ENCODE measurements at regions not wholly inside any gene's neighbourhood (a gene's known extent, or its start where the extent isn't known, plus 50 kb on each side); places are given as distances from the start of the nearest gene placed in this dataset.
"Not testable (repeated sequence)": the region's sequence is repeated elsewhere in the genome, so short reads cannot be mapped to it uniquely, and the experiment has no call there.

DNA sequence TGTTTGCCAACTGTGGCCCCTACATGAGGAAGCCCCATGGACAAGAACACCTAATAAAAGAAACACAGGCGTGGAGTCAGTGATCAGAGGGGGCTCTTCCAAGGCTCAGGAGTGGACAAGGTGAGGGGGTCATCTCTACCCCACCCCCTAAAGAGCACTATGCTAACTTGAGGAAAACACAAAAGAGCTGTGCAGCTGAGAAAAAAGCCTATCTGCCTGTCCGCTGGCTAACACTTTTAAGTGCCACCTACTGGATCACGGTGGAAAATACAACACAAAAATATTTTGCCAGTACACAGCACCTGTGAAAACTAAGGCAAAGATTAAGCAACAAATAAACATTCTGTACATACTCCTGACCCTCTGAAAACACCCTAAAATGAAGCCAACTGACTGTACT, 53.1 kb upstream of the COBL start:
- no peaks in the 10 kb centered on the region for H3K4me1 ChIP-seq (ENCODE audit: insufficient read depth, poor library complexity, severe bottlenecking)
- H3K9me3 ChIP-seq (ENCODE audit: severe bottlenecking): no peaks in the 10 kb centered on the region
- DNase-seq (ENCODE audit: low spot score): no peak
- H3K27me3 ChIP-seq (ENCODE audit: insufficient read depth, poor library complexity, severe bottlenecking): no peaks in the 10 kb centered on the region
- ATAC-seq (ENCODE audit: low read depth): peak; percentile 43; the same call in 1 of the 3 replicates
- no peaks in the 10 kb centered on the region for H3K36me3 ChIP-seq (ENCODE audit: low read depth)
- TF ChIP-seq, protein P1, sequence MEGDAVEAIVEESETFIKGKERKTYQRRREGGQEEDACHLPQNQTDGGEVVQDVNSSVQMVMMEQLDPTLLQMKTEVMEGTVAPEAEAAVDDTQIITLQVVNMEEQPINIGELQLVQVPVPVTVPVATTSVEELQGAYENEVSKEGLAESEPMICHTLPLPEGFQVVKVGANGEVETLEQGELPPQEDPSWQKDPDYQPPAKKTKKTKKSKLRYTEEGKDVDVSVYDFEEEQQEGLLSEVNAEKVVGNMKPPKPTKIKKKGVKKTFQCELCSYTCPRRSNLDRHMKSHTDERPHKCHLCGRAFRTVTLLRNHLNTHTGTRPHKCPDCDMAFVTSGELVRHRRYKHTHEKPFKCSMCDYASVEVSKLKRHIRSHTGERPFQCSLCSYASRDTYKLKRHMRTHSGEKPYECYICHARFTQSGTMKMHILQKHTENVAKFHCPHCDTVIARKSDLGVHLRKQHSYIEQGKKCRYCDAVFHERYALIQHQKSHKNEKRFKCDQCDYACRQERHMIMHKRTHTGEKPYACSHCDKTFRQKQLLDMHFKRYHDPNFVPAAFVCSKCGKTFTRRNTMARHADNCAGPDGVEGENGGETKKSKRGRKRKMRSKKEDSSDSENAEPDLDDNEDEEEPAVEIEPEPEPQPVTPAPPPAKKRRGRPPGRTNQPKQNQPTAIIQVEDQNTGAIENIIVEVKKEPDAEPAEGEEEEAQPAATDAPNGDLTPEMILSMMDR (IDR thresholded peaks at IDR 0.05; ENCODE audit: poor library complexity, severe bottlenecking): peak; percentile 44
- no peak overlapping the region for H3K4me3 ChIP-seq (ENCODE audit: severe bottlenecking)
- no peak overlapping the region for H3K27ac ChIP-seq (ENCODE audit: poor library complexity, severe bottlenecking)

DNA sequence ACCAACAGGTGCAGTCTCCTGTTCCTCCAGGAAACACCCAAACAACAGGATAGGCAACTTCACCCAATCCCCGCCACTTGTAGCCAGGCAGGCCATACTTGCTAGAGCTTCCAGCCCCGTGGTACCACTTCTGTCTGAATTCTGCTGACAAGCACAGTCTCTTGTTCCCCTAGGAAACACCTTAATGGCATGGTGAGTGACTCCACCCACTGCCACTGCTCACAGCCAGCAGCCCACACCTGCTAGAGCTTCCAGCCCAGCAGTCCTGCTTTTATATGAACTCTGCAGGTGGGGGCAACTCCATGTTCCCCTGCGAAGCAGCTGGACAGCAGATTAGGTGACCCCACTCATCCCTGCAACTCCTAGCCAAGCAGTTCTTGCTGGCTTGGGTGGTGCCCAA, 52.6 kb upstream of the COBL start:
- not testable (repeated sequence) for H3K4me1 ChIP-seq (ENCODE audit: insufficient read depth, poor library complexity, severe bottlenecking); H3K9me3 ChIP-seq (ENCODE audit: severe bottlenecking); H3K36me3 ChIP-seq (ENCODE audit: low read depth); H3K4me3 ChIP-seq (ENCODE audit: severe bottlenecking); DNase-seq (ENCODE audit: low spot score); H3K27ac ChIP-seq (ENCODE audit: poor library complexity, severe bottlenecking); H3K27me3 ChIP-seq (ENCODE audit: insufficient read depth, poor library complexity, severe bottlenecking); ATAC-seq (ENCODE audit: low read depth)

DNA sequence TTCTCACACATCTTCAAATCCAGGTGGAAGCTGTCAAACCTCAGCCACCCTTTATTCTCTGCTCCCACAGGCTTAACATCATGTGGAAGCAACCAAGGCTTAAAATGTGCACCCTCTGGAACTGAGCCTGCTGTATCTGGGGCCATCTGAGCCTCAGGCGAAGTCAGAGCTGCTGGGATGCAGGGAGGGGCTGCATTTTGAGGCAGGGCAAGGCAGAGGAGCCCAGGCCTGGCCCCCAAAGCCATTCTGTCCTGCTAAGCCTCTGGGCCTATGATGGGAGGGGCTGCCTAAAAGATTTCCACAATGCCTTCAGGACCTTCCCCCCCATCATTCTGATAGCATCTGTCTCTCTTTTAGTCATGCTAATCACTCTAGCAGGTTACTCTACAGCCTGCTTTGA, 51.7 kb upstream of the COBL start:
- no peaks in the 10 kb centered on the region for H3K9me3 ChIP-seq (ENCODE audit: severe bottlenecking)
- no peaks in the 10 kb centered on the region for H3K27me3 ChIP-seq (ENCODE audit: insufficient read depth, poor library complexity, severe bottlenecking)
- H3K4me3 ChIP-seq (ENCODE audit: severe bottlenecking): no peak overlapping the region
- TF ChIP-seq, protein P1 (IDR thresholded peaks at IDR 0.05; ENCODE audit: poor library complexity, severe bottlenecking): no peak
- no peaks in the 10 kb centered on the region for H3K4me1 ChIP-seq (ENCODE audit: insufficient read depth, poor library complexity, severe bottlenecking)
- ATAC-seq (ENCODE audit: low read depth) (no peak), DNase-seq (ENCODE audit: low spot score) (no peak)
- H3K36me3 ChIP-seq (ENCODE audit: low read depth): no peaks in the 10 kb centered on the region
- H3K27ac ChIP-seq (ENCODE audit: poor library complexity, severe bottlenecking): no peak overlapping the region

DNA sequence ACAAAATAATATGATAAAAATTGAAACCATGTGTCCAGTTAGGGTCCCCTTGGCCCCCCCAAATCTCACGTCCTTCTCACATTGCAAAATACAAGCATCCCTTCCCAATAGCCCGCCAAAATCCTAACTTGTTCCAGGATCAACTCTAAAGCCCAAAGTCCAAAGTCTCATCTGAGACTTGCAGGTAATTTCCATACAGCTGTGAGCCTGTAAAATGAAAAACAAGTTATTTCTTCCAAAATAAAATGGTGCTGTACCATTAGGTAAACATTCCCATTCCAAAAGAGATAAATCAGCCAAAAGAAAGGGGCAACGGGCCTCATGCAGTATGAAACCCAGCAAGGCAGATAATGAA, 51.0 kb upstream of the COBL start:
- H3K27ac ChIP-seq (ENCODE audit: poor library complexity, severe bottlenecking): no peak overlapping the region
- TF ChIP-seq, protein P1 (IDR thresholded peaks at IDR 0.05; ENCODE audit: poor library complexity, severe bottlenecking): no peak
- H3K4me3 ChIP-seq (ENCODE audit: severe bottlenecking): no peak overlapping the region
- ATAC-seq (ENCODE audit: low read depth) (no peak), DNase-seq (ENCODE audit: low spot score) (no peak)
- H3K9me3 ChIP-seq (ENCODE audit: severe bottlenecking): no peaks in the 10 kb centered on the region
- H3K4me1 ChIP-seq (ENCODE audit: insufficient read depth, poor library complexity, severe bottlenecking): no peaks in the 10 kb centered on the region
- no peaks in the 10 kb centered on the region for H3K36me3 ChIP-seq (ENCODE audit: low read depth)
- H3K27me3 ChIP-seq (ENCODE audit: insufficient read depth, poor library complexity, severe bottlenecking): no peaks in the 10 kb centered on the region

DNA sequence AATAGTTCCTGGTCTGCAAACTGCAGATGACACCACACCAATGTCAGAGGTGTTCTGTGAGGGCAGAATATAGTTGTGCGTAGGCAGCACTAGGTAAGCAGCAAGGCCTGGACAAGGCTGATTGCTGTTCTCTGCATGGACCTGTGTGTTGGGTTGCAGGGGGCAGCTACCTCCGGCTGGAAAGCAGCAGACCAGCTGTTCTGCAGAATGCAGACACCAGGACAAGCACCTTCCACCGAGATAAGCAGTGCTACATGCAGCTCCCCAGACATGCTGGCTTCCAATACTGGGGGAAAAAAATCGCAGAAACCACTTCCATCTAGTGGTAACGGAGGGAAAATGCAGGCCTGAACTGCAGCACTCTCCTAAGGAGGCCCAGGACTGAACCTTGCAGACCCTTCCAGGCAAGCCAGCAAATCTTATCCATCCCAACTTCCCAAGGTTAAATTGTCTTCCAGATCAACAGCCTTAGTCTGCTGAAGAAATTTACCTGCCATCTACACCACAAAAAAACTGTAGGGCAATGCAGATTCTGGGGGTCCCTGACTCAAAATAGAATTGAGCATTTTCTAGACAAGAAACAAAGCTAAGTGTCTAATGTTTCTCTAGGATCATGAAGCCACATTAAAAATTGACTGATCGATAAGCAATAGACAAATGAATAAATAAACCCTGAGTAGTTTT, 50.5 kb upstream of the COBL start:
- H3K27ac ChIP-seq (ENCODE audit: poor library complexity, severe bottlenecking): no peak overlapping the region
- no peak for DNase-seq (ENCODE audit: low spot score)
- H3K36me3 ChIP-seq (ENCODE audit: low read depth): no peaks in the 10 kb centered on the region
- no peaks in the 10 kb centered on the region for H3K4me1 ChIP-seq (ENCODE audit: insufficient read depth, poor library complexity, severe bottlenecking)
- H3K9me3 ChIP-seq (ENCODE audit: severe bottlenecking): no peaks in the 10 kb centered on the region
- no peaks in the 10 kb centered on the region for H3K27me3 ChIP-seq (ENCODE audit: insufficient read depth, poor library complexity, severe bottlenecking)
- ATAC-seq (ENCODE audit: low read depth): peak; percentile 85
- TF ChIP-seq, protein P1 (IDR thresholded peaks at IDR 0.05; ENCODE audit: poor library complexity, severe bottlenecking): peak; percentile 71
- H3K4me3 ChIP-seq (ENCODE audit: severe bottlenecking): no peak overlapping the region

Data from RWPE2 (cell line).